H4 (cell line): ENCODE measurements at regions not wholly inside any gene's neighbourhood (a gene's known extent, or its start where the extent isn't known, plus 50 kb on each side); places are given as distances from the start of the nearest gene placed in this dataset.
A peak's percentile ranks its signal among the peaks of the same experiment; 100 is the strongest.

Source experiments
- DNase-seq: peaks from one replicate; pipeline ENCODE4 v3.0.0-alpha.2; 2015; ENCODE audit warnings: low spot score

GRCh38 chr4:153034681-153035080 is 98.6 kb downstream of the FHDC1 start:
- no peak for DNase-seq

- DNase-seq: no peak
Observed at GRCh38 chr4:153036931-153037482, 100.9 kb downstream of the FHDC1 start.

GRCh38 chr4:153038623-153039311 is 102.6 kb downstream of the FHDC1 start:
- DNase-seq: no peak

- no peak for DNase-seq
Observed at GRCh38 chr4:153039542-153040185, 103.5 kb downstream of the FHDC1 start.

GRCh38 chr4:153040677-153041076 is 104.6 kb downstream of the FHDC1 start:
- DNase-seq: no peak

- DNase-seq: no peak
Observed at GRCh38 chr4:153044036-153044435, 107.9 kb downstream of the FHDC1 start.

- no peak for DNase-seq
Observed at GRCh38 chr4:153045111-153045982, 109.2 kb downstream of the FHDC1 start.

- DNase-seq: no peak
Observed at GRCh38 chr4:153058671-153059060, 122.5 kb downstream of the FHDC1 start.

- DNase-seq: no peak
Observed at GRCh38 chr4:153060196-153060595, 124.1 kb downstream of the FHDC1 start.

GRCh38 chr4:153061971-153062370 is 125.8 kb downstream of the FHDC1 start:
- no peak for DNase-seq

GRCh38 chr4:153062652-153063168 is 126.6 kb downstream of the FHDC1 start:
- no peak for DNase-seq

- no peak for DNase-seq
Observed at GRCh38 chr4:153063490-153063889, 127.4 kb downstream of the FHDC1 start.

- no peak for DNase-seq
Observed at GRCh38 chr4:153064571-153064970, 128.4 kb downstream of the FHDC1 start.

- no peak for DNase-seq
Observed at GRCh38 chr4:153065276-153065675, 129.2 kb downstream of the FHDC1 start.

GRCh38 chr4:153067376-153067775 is 131.3 kb downstream of the FHDC1 start:
- DNase-seq: peak; percentile 59

GRCh38 chr4:153068751-153069150 is 132.6 kb downstream of the FHDC1 start:
- no peak for DNase-seq

- no peak for DNase-seq
Observed at GRCh38 chr4:153071958-153072598, 132.2 kb upstream of the TRIM2 start.

- no peak for DNase-seq
Observed at GRCh38 chr4:153072661-153073060, 131.6 kb upstream of the TRIM2 start.

- no peak for DNase-seq
Observed at GRCh38 chr4:153074486-153074885, 129.8 kb upstream of the TRIM2 start.

GRCh38 chr4:153074936-153075630 is 129.2 kb upstream of the TRIM2 start:
- DNase-seq: no peak
